ENCODE measurements at regions not wholly inside any gene's neighbourhood (a gene's known extent, or its start where the extent isn't known, plus 50 kb on each side); places are given as distances from the start of the nearest gene placed in this dataset.

DNA sequence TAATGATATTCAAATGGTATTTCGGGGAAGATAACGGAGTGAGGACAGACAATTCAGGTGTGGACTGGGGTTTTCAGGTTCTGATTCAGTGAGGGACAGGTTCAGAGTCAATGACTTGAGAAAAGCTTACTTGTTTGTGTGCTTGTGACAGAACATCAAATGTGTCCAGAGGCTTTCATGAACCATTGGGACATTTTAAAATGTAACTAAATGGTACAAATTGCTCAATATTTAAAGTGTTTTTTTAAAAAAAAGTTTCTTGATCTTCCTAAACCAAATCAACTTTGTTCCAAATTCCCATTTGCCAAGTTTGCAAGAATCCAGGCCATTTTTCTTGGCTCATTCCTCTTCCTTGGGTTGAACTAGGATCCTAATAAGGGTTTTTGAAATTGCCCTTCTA, 59.4 kb upstream of the BZW1 start:
- no peak for DNase-seq (ENCODE audit: low spot score)

DNA sequence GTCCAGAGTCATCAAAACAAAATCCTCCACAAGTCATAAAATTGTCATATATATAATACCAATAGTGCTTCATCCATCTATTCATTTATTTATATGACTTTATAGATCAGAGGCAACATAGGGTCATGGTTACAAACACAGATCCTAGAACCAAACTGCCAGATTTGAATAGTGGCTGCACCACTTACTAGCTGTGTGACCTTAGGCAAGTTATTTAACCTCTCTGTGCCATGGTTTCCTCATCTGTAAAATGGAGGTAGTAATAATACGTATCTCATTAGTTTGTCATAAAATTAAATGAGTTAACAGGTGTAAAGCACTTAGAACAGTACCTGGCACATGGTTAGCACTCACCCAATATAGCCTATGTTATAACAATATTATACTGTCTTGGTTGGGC, 58.9 kb upstream of the BZW1 start:
- no peak for DNase-seq (ENCODE audit: low spot score)

DNA sequence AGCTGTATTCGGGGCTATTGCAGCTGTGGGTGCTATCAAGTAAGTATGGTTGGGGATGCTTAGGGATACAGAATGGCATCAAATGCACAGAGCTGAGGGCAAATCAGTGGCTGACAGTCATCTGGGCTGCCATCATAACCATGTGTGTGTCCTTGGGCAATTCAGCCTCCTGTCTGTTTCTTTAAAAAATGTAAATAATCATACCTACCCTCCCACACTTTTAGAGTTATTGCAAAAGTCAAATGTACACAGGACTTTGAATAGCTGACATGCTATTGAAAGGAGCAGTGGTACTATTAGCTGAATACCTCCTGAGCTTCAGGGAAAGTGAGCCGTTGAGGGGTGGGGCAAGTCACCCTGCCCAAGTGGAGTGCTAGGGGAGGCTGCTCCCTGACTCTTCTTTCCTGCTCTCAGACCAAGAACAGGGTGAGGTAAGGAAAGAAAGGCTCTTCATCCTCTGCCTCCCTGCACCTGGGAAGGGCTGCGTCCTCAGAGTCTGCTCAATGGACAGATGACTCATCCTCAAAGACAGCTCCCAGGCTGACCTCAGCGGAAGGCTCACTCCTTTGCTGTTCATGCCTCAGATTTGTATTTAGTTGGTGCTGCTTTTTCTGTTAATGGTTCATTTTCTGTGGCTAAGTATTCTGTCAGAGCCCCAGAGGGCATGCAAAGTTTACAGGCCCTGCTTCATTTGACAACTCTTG, 54.9 kb upstream of the BZW1 start:
- no peak for DNase-seq (ENCODE audit: low spot score)

DNA sequence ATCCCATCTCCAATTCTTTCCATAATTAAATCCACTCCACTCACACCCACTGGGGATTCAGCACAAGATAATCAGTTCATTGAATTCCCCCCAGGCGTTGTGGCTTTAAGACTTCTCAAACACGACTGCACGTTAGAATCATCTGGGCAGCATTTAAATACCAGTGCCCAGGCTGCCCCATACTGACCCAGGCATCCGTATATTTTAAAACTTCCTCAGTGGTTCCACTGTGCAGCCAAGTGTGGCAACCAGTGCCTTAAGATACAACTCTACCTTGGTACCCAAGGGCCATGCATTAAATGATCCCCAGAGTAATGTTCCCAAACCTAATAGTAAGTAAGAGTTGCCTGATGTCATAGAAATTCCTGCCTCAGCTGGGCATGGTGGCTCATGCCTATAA, 54.3 kb upstream of the BZW1 start:
- DNase-seq (ENCODE audit: low spot score), result no peak

DNA sequence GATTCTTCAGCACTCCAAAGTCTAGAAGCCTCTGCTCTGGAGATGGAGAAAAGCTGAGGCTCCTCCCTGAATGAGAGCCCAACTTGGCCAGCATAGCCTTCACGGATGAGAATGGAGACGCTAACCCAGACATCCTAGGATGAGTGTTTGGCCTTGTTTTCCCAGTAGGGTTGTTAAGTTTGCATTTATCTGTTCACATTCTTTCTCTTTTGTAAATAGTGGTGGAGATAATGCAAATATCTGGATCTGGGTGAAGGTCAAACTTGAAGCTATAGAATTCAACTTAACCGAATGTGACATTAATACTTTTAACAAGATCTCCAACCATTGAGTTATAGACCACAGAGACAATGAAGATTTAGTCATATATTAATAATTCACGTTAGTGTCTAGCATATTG, 53.4 kb upstream of the BZW1 start:
- DNase-seq (ENCODE audit: low spot score), result no peak

DNA sequence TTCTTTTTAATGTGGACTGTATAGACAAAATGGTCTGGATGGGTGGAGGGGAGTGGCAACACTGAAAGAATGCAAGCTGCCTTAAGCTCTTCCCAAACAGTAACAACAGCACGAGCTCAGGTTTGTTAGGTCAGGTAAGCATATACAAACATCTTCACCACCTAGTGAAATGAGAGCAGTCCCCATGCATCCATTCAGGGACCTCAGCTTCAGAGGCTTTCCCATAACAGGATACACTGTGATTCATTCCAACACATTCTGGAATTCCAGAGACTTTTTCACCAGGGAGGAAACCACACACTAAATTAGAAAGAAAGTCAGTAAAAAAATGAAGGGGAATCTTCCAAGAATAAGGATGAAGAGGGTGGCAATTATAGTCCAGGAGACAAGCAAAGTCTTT, 50.4 kb upstream of the BZW1 start:
- DNase-seq (ENCODE audit: low spot score), result no peak

Data from cerebellar cortex (tissue), 1 donor.